SK-N-SH (cell line): ENCODE measurements at regions not wholly inside any gene's neighbourhood (a gene's known extent, or its start where the extent isn't known, plus 50 kb on each side); places are given as distances from the start of the nearest gene placed in this dataset.

Experiments
- CTCF ChIA-PET: fragments of 300-600, 350-600 bp; formaldehyde crosslinking; extraction: SDS; loops from one replicate; lab custom pipeline; 2021; lab: Yijun Ruan, JAX
- POLR2A ChIA-PET: fragments of 350-600 bp; sonication (Branson Sonifier 250); formaldehyde crosslinking; extraction: SDS; loops from one replicate; lab custom pipeline; 2020; ENCODE audit warnings: antibody characterized with exemption, inconsistent platforms; lab: Yijun Ruan, JAX
- DNase-seq: peaks from one replicate; pipeline ENCODE4 v3.0.0; 2012
- H2AFZ ChIP-seq: fragments of 200-600 bp; sonication (generic); 2 replicates; pipeline ENCODE4 v1.8.1; 2016; ENCODE audit warnings: antibody characterized with exemption, mild to moderate bottlenecking, low read depth
- H3F3A ChIP-seq: fragments of 200-600 bp; sonication (generic); replicated peaks from 2 replicates; pipeline ENCODE3; 2016; ENCODE audit warnings: antibody characterized with exemption, mild to moderate bottlenecking; ENCODE audit not compliant: insufficient read depth
- H3K27ac ChIP-seq, 2 experiments: fragments of 200-500 bp in 1 of 2; fragments of 200-600 bp in 1 of 2; sonication (Bioruptor generic) in 1 of 2; sonication (generic), shearing (Covaris generic) in 1 of 2; 2 replicates each; pipeline versions ENCODE4 v1.5.1 to v1.6.1; 2014 to 2016; ENCODE audit warnings: low read depth in 2 of 2, inconsistent platforms in 1 of 2, low read length in 1 of 2, mild to moderate bottlenecking in 1 of 2, mixed read lengths in 1 of 2
- H3K27me3 ChIP-seq: fragments of 200-600 bp; sonication (generic), shearing (Covaris generic); 2 replicates; pipeline ENCODE4 v1.6.1; 2016; ENCODE audit warnings: mixed run types; ENCODE audit not compliant: insufficient read depth
- H3K36me3 ChIP-seq, 2 experiments: fragments of 200-500 bp in 1 of 2; fragments of 200-600 bp in 1 of 2; sonication (Bioruptor generic) in 1 of 2; sonication (generic) in 1 of 2; replicated peaks in 1 of 2; 2 replicates each; pipeline versions ENCODE3 to v1.5.1; 2014 to 2016; ENCODE audit warnings: low read length in 1 of 2, mild to moderate bottlenecking in 1 of 2; ENCODE audit not compliant: insufficient read depth in 2 of 2, control insufficient read depth in 1 of 2
- H3K4me1 ChIP-seq, 2 experiments: fragments of 200-500 bp in 1 of 2; fragments of 200-600 bp in 1 of 2; sonication (Bioruptor generic) in 1 of 2; sonication (generic), shearing (Covaris generic) in 1 of 2; 2 replicates each; pipeline versions ENCODE4 v1.5.1 to v1.6.1; 2014 to 2016; ENCODE audit warnings: low read depth in 1 of 2, low read length in 1 of 2, mixed run types in 1 of 2; ENCODE audit not compliant: insufficient read depth in 2 of 2, control insufficient read depth in 1 of 2
- H3K4me2 ChIP-seq: fragments of 200-600 bp; sonication (generic), shearing (Covaris generic); 2 replicates; pipeline ENCODE4 v1.6.1; 2017; ENCODE audit warnings: mixed run types
- H3K4me3 ChIP-seq, 2 experiments: fragments of 200-500 bp in 1 of 2; fragments of 200-600 bp in 1 of 2; sonication (Bioruptor generic) in 1 of 2; sonication (generic), shearing (Covaris generic) in 1 of 2; 2 replicates each; pipeline versions ENCODE4 v1.5.1 to v1.8.1; 2014 to 2016; ENCODE audit warnings: low read depth in 2 of 2, inconsistent platforms in 1 of 2, low read length in 1 of 2, mild to moderate bottlenecking in 1 of 2, mixed read lengths in 1 of 2, moderate library complexity in 1 of 2
- H3K79me2 ChIP-seq: fragments of 200-600 bp; sonication (generic); 2 replicates; pipeline ENCODE4 v1.8.1; 2017; ENCODE audit warnings: mild to moderate bottlenecking; ENCODE audit not compliant: insufficient read depth
- H3K9ac ChIP-seq: fragments of 200-600 bp; sonication (generic); 2 replicates; pipeline ENCODE4 v1.6.1; 2017; ENCODE audit warnings: mixed run types
- H3K9me2 ChIP-seq: fragments of 200-600 bp; sonication (generic); 2 replicates; pipeline ENCODE4 v1.6.1; 2017; ENCODE audit warnings: mixed run types
- H3K9me3 ChIP-seq: fragments of 200-600 bp; sonication (generic); 2 replicates; pipeline ENCODE4 v1.6.1; 2017; ENCODE audit warnings: mixed run types, mild to moderate bottlenecking, moderate library complexity
- H4K20me1 ChIP-seq: fragments of 200-600 bp; sonication (generic); 2 replicates; pipeline ENCODE4 v1.6.1; 2017; ENCODE audit warnings: mild to moderate bottlenecking, mixed run types; ENCODE audit not compliant: insufficient read depth
- CHD2 ChIP-seq: fragments of 150-350 bp; IDR thresholded peaks from 2 replicates; pipeline ENCODE4 v1.6.1; 2018; ENCODE audit warnings: low read length; ENCODE audit not compliant: partially characterized antibody
- ELF1 ChIP-seq: IDR thresholded peaks from 2 replicates; pipeline ENCODE4 v1.4.0; 2012
- EP300 ChIP-seq, 2 experiments: IDR thresholded peaks; 2 replicates each; pipeline versions ENCODE4 v1.4.0 to v1.6.1; 2012; ENCODE audit warnings: borderline replicate concordance in 1 of 2, low read depth in 1 of 2, low read length in 1 of 2
- FOXM1 ChIP-seq: IDR thresholded peaks from 2 replicates; pipeline ENCODE4 v1.4.0; 2012; ENCODE audit warnings: low read depth, mild to moderate bottlenecking
- GATA2 ChIP-seq: sonication (generic); formaldehyde crosslinking; IDR thresholded peaks from 2 replicates; pipeline ENCODE4 v1.5.0; 2020; ENCODE audit warnings: mild to moderate bottlenecking, missing genetic modification reagents
- JUND ChIP-seq: IDR thresholded peaks from 2 replicates; pipeline ENCODE4 v1.4.0; 2012
- NFIC ChIP-seq: IDR thresholded peaks from 2 replicates; pipeline ENCODE4 v1.4.0; 2012; ENCODE audit warnings: borderline replicate concordance
- POLR2AphosphoS5 ChIP-seq: IDR thresholded peaks from 2 replicates; pipeline ENCODE4 v1.6.1; 2012; ENCODE audit warnings: low read depth, low read length
- RAD21 ChIP-seq: IDR thresholded peaks from 2 replicates; pipeline ENCODE4 v1.6.1; 2012; ENCODE audit warnings: mild to moderate bottlenecking, low read length
- RCOR1 ChIP-seq: fragments of 150-350 bp; IDR thresholded peaks from 2 replicates; pipeline ENCODE4 v1.6.1; 2017; ENCODE audit warnings: antibody characterized with exemption, low read length
- SIN3A ChIP-seq: IDR thresholded peaks from 2 replicates; pipeline ENCODE4 v1.6.1; 2012; ENCODE audit warnings: low read depth, mild to moderate bottlenecking, low read length, moderate library complexity, borderline replicate concordance
- TCF12 ChIP-seq: IDR thresholded peaks from 2 replicates; pipeline ENCODE4 v1.4.0; 2012
- WGBS: methylation state at CpG from one replicate; pipeline ENCODE4 v1.1.6; 2017; ENCODE audit warnings: low lambda C conversion rate; 5-methylcytosine and 5-hydroxymethylcytosine counted together
- TF ChIP-seq, protein P1 (sequence below): fragments of 200-600 bp; sonication (generic); IDR thresholded peaks from 2 replicates; pipeline ENCODE4 v1.6.1; 2017; ENCODE audit warnings: antibody characterized with exemption, mild to moderate bottlenecking, moderate library complexity
- TF ChIP-seq, protein P2 (sequence below): IDR thresholded peaks from 2 replicates; pipeline ENCODE4 v1.6.1; 2012; ENCODE audit warnings: mild to moderate bottlenecking, low read depth, low read length, moderate library complexity
- TF ChIP-seq, protein P3 (sequence below): IDR thresholded peaks from 2 replicates; pipeline ENCODE4; 2012

DNA sequence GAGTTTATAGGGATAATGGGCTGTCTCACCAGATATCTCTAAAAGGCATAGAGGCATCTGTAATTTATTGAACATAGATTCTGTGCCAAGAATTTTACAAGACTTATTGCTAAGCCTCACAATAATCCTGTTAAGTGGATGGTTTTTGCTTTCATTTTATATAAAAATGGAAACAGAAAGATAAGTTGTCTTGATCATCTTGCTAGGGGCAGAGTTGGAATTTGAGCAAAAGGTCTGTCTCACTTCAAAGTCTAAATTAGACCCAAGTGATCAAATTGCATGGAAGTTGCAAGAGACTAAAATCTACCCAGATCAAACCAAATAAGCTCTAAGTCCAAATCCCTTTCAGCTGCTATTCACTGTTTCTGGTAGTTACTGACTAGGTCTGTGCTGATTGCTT lies 95.3 kb upstream of the SOX11 start:
- POLR2A ChIA-PET: no interaction called here

DNA sequence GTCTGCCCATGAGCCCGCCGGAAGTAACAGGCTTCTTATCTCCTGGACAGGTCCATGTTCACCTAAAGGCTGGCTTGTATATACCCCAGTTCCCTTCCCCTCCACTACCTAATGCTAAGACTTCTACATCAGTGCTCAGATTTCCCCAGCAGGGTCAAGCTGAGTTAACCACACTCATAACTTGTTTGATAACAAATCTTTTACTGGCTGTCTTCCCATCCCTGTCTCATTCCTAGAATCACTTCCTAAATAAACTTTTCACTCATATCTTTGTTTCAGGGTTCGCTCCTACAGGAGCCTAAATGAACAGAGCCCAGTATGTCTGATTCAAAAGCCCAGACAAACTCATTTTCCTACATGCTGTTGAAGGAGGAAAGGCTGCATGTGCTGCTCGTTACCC lies 94.0 kb upstream of the SOX11 start:
- H3K36me3 ChIP-seq: no peaks in the 10 kb centered on the region
- no peak overlapping the region for H3K9ac ChIP-seq
- H3K4me1 ChIP-seq: peaks cover 0 to 12% of the 10 kb centered on the region in 2 experiments; a peak in 2 of 4 replicates
- H3K4me3 ChIP-seq: no peak overlapping the region
- H3K27me3 ChIP-seq: no peaks in the 10 kb centered on the region
- no peaks in the 10 kb centered on the region for H3K9me2 ChIP-seq
- H3K79me2 ChIP-seq: no peaks in the 10 kb centered on the region
- POLR2A ChIA-PET: no interaction called here
- WGBS: 36% methylated on average over 4 of the region's 4 CpGs
- no peak overlapping the region for H3K27ac ChIP-seq
- no peaks in the 10 kb centered on the region for H4K20me1 ChIP-seq
- H3F3A ChIP-seq: no peaks in the 10 kb centered on the region
- CTCF ChIA-PET: no interaction called here
- no peak for DNase-seq
- no peak overlapping the region for H2AFZ ChIP-seq
- no peaks in the 10 kb centered on the region for H3K9me3 ChIP-seq
- H3K4me2 ChIP-seq: no peak overlapping the region
- TF ChIP-seq RAD21 (no peak), FOXM1 (no peak), GATA2 (CRISPR knock-in tag) (no peak), JUND (no peak), TCF12 (no peak), SIN3A (no peak)
- TF ChIP-seq, protein P1, sequence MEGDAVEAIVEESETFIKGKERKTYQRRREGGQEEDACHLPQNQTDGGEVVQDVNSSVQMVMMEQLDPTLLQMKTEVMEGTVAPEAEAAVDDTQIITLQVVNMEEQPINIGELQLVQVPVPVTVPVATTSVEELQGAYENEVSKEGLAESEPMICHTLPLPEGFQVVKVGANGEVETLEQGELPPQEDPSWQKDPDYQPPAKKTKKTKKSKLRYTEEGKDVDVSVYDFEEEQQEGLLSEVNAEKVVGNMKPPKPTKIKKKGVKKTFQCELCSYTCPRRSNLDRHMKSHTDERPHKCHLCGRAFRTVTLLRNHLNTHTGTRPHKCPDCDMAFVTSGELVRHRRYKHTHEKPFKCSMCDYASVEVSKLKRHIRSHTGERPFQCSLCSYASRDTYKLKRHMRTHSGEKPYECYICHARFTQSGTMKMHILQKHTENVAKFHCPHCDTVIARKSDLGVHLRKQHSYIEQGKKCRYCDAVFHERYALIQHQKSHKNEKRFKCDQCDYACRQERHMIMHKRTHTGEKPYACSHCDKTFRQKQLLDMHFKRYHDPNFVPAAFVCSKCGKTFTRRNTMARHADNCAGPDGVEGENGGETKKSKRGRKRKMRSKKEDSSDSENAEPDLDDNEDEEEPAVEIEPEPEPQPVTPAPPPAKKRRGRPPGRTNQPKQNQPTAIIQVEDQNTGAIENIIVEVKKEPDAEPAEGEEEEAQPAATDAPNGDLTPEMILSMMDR: no peak
- TF ChIP-seq, protein P2, sequence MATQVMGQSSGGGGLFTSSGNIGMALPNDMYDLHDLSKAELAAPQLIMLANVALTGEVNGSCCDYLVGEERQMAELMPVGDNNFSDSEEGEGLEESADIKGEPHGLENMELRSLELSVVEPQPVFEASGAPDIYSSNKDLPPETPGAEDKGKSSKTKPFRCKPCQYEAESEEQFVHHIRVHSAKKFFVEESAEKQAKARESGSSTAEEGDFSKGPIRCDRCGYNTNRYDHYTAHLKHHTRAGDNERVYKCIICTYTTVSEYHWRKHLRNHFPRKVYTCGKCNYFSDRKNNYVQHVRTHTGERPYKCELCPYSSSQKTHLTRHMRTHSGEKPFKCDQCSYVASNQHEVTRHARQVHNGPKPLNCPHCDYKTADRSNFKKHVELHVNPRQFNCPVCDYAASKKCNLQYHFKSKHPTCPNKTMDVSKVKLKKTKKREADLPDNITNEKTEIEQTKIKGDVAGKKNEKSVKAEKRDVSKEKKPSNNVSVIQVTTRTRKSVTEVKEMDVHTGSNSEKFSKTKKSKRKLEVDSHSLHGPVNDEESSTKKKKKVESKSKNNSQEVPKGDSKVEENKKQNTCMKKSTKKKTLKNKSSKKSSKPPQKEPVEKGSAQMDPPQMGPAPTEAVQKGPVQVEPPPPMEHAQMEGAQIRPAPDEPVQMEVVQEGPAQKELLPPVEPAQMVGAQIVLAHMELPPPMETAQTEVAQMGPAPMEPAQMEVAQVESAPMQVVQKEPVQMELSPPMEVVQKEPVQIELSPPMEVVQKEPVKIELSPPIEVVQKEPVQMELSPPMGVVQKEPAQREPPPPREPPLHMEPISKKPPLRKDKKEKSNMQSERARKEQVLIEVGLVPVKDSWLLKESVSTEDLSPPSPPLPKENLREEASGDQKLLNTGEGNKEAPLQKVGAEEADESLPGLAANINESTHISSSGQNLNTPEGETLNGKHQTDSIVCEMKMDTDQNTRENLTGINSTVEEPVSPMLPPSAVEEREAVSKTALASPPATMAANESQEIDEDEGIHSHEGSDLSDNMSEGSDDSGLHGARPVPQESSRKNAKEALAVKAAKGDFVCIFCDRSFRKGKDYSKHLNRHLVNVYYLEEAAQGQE: no peak

More for the DNA sequence above, 95.3 kb upstream of the SOX11 start:
- peak; percentile 38 for DNase-seq
- H4K20me1 ChIP-seq: no peaks in the 10 kb centered on the region
- no peak overlapping the region for H3K9ac ChIP-seq
- H3K36me3 ChIP-seq: no peaks in the 10 kb centered on the region
- H3K9me3 ChIP-seq: no peaks in the 10 kb centered on the region
- H3K79me2 ChIP-seq: no peaks in the 10 kb centered on the region
- H3K4me1 ChIP-seq: peaks cover 0 to 12% of the 10 kb centered on the region in 2 experiments; a peak in 2 of 4 replicates
- no peaks in the 10 kb centered on the region for H3F3A ChIP-seq
- H3K27me3 ChIP-seq: no peaks in the 10 kb centered on the region
- H3K4me3 ChIP-seq: no peak overlapping the region
- H3K27ac ChIP-seq: peak overlapping the region in 1 of 2 experiments; percentile 71; a peak in 2 of 4 replicates
- TF ChIP-seq JUND (no peak), EP300 (IDR thresholded peaks at IDR 0.05; ENCODE audit: borderline replicate concordance in 1 of 2, low read depth in 1 of 2, low read length in 1 of 2) (peak in 1 of 2 experiments; percentile 80; a peak in 2 of 4 replicates), POLR2AphosphoS5 (no peak), GATA2 (CRISPR knock-in tag) (peak; percentile 81), NFIC (no peak), SIN3A (no peak), CHD2 (peak; percentile 6), ELF1 (no peak), RCOR1 (peak; percentile 53; the same call in 1 of the 2 replicates)
- TF ChIP-seq, protein P2: no peak
- TF ChIP-seq, protein P3, sequence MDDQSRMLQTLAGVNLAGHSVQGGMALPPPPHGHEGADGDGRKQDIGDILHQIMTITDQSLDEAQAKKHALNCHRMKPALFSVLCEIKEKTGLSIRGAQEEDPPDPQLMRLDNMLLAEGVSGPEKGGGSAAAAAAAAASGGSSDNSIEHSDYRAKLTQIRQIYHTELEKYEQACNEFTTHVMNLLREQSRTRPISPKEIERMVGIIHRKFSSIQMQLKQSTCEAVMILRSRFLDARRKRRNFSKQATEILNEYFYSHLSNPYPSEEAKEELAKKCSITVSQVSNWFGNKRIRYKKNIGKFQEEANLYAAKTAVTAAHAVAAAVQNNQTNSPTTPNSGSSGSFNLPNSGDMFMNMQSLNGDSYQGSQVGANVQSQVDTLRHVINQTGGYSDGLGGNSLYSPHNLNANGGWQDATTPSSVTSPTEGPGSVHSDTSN: no peak
- TF ChIP-seq, all 33 proteins: peak for 4
- H3K9me2 ChIP-seq: no peaks in the 10 kb centered on the region
- no peak overlapping the region for H2AFZ ChIP-seq
- no peak overlapping the region for H3K4me2 ChIP-seq
- CTCF ChIA-PET: interaction anchor here (1.0 to 1.5 kb wide), 2 partner anchors 20 to 94 kb away, joined by 3 read pairs; no protein-coding TSS in a partner anchor
